Heart left ventricle (tissue), 13 donors: ENCODE measurements at regions not wholly inside any gene's neighbourhood (a gene's known extent, or its start where the extent isn't known, plus 50 kb on each side); places are given as distances from the start of the nearest gene placed in this dataset.

Source experiments
- POLR2A ChIP-seq, 2 donors: fragments of 450-650 bp; IDR thresholded peaks; one replicate each; pipeline ENCODE4 v1.6.1; 2017; ENCODE audit warnings: antibody characterized with exemption in 2 of 2, mild to moderate bottlenecking in 2 of 2, moderate library complexity in 2 of 2
- TF ChIP-seq, protein P1 (sequence below), 12 donors: fragments of 200-600 bp; sonication (generic) in 4 of 12; IDR thresholded peaks; one replicate each; pipeline versions ENCODE4 v1.5.0 to v1.8.0; 2018 to 2022; ENCODE audit warnings: antibody characterized with exemption in 12 of 12, mild to moderate bottlenecking in 5 of 12
- donor health status: ischemic (EF 13 %, LVEDD 7.1; RV severe dilation, severe dysfunction).
- donor health status: DM: no; HTN: yes; CAD: no.
- donor health status: DM: no; HTN: no; CAD: no.
- donor health status: ischemic (EF 25% LVEDD 6.9; RV normal size, moderate dysfunction).
- donor health status: ischemic (EF 25% LVEDD 5.7; RV mildly dilated, moderate dysfunction).
- donor health status: ischemic (EF 35%, LVEDD 5.7; RV mildly dilated, moderate dysfunction).
- donor health status: nonischemic (EF 11% LVEDD 7.7; RV severe dilation, severe dysfunction).
- donor health status: DM: yes; HTN: yes; CAD: no.
- donor health status: PGD.
- donor health status: ischemic (EF 29% LVEDD 5.4; RV normal size, mild dysfunction).
- donor health status: nonischemic (EF 23%, LVEDD 6.1; RV moderate dilation, normal function).

DNA sequence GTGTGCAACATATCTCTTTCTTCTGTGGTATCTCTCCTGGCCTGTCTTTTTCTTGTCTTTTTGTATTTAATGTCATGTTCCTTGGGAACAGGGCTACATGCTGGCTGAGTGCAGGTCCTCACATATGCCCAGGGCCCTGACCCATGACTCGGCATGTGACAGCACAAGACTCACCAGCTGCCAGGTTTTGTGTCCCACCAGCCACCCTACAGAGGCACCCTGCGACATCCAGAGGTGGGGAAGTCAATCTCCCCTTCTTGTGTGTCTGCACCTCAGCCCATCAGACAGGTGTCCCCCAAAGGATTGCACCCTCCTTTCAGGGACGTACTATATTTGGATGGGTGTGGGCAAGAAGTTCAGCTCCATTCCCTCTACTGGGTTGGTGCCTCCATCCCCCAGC, 576.3 kb downstream of the RNF144B start:
- TF ChIP-seq POLR2A (IDR thresholded peaks at IDR 0.05) = no peak
- TF ChIP-seq, protein P1, sequence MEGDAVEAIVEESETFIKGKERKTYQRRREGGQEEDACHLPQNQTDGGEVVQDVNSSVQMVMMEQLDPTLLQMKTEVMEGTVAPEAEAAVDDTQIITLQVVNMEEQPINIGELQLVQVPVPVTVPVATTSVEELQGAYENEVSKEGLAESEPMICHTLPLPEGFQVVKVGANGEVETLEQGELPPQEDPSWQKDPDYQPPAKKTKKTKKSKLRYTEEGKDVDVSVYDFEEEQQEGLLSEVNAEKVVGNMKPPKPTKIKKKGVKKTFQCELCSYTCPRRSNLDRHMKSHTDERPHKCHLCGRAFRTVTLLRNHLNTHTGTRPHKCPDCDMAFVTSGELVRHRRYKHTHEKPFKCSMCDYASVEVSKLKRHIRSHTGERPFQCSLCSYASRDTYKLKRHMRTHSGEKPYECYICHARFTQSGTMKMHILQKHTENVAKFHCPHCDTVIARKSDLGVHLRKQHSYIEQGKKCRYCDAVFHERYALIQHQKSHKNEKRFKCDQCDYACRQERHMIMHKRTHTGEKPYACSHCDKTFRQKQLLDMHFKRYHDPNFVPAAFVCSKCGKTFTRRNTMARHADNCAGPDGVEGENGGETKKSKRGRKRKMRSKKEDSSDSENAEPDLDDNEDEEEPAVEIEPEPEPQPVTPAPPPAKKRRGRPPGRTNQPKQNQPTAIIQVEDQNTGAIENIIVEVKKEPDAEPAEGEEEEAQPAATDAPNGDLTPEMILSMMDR (IDR thresholded peaks at IDR 0.05) = no peak
